ENCODE measurements at regions not wholly inside any gene's neighbourhood (a gene's known extent, or its start where the extent isn't known, plus 50 kb on each side); places are given as distances from the start of the nearest gene placed in this dataset.

DNA sequence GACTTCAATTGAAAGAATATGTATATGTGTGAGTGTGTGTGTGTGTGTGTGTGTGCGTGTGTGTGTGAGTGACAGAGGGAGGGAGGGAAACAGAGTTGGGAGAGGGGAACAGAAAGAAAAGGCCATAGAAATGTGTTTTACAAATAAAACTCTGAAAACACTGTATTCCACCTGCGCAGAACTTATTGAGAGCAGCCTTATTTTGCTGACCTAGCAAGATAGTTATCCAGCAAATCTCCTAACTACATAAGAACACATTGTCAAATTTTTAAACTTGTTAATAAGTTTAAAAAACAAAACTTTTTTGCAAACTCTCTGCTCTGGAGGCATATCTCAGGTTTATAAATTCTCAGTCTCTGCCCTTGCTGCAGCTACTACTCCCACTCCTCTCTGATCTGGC is 217.9 kb upstream of the NOCT start:
- TF ChIP-seq GATA3 (IDR thresholded peaks at IDR 0.05; ENCODE audit: low read depth, low read length) (no peak), GATA2 (IDR thresholded peaks at IDR 0.05; ENCODE audit: low read depth, low read length) (no peak)

DNA sequence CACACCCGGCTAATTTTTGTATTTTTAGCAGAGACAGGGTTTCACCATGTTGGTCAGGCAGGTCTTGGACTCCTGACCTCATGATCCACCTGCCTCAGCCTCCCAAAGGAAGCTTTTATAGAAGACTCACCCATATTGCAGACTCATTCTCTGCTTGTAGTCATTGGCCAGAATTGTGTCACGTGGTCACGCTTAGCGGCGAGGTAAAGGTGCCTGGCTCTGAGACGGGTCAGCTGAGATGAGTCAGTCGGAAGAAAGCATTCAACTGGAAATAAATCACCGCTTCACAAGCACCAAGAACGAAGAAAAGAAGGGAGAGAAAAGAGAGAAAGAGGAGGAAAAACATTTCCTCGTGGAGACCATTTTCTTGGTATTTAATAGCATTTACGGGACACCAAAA is 218.8 kb upstream of the NOCT start:
- no peak for TF ChIP-seq GATA3 (IDR thresholded peaks at IDR 0.05; ENCODE audit: low read depth, low read length)
- TF ChIP-seq GATA2 (IDR thresholded peaks at IDR 0.05; ENCODE audit: low read depth, low read length) = no peak

DNA sequence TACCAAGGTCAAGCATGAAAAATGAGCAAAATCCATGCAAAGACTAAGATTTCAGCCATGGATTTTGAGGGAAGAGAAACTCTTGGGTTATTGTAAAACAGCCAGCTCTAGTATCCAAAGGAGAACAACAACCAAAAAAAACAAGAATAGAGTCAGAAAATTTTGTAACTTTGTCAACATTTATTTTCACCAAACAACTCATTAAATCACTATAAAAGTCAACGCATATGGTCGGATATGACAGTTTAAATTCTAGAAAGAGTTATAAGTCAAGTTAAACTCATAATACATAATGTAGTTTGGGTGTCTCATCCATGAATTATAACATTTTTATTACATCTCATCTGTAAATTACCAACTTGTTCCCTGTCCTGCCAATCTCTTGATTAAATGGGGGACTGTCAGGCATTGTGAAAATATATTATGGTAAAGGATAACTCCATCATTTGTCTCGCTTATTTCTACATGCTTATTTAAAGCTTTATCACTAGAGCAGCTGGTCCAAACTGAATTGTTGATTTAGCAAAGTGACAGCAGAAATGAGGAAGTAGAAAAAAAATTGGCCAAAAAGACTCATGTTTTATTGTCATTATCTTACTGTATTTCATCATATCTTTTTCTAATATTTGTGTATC is 224.8 kb upstream of the NOCT start:
- TF ChIP-seq GATA2 (IDR thresholded peaks at IDR 0.05; ENCODE audit: low read depth, low read length) (no peak), GATA3 (IDR thresholded peaks at IDR 0.05; ENCODE audit: low read depth, low read length) (no peak)

DNA sequence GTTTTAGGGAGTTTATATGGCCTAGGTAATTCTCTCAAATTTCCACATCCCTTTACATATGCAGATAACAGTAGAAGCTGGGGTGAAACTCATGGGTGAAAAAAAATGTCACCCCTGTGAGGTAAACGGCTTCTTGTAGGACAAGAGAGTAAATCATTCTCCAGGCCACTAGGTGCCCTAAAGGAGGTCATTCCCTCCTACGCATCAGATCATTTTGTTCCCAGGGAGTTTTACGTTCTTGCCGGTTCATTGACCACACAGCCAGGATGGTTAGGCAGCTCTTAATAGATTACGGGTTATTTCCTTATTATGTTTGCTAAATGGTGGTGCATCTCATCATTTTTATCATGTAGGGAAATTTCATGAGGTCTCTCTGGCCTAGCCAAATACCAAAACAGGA is 225.8 kb upstream of the NOCT start:
- TF ChIP-seq GATA2 (IDR thresholded peaks at IDR 0.05; ENCODE audit: low read depth, low read length) (no peak), GATA3 (IDR thresholded peaks at IDR 0.05; ENCODE audit: low read depth, low read length) (no peak)

DNA sequence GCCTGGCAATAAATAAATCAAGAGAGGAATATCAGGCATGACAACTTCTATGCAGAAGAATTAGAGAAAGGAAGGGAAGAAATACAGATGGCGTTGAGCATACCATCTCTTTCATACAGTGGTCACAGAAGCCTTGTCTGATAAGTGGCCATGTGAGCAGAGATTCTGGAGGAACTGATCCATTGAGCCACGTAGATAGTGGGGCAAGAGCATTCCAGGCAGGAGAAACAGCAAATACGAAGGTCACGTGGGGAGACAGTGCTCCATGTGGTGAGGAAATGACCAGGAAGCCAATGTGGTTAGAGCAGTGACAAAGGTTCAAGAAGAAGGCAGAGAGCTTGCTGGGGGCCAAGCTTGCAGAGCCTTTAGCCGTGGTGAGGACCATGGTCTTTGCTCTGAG is 226.7 kb upstream of the NOCT start:
- no peak for TF ChIP-seq GATA3 (IDR thresholded peaks at IDR 0.05; ENCODE audit: low read depth, low read length)
- no peak for TF ChIP-seq GATA2 (IDR thresholded peaks at IDR 0.05; ENCODE audit: low read depth, low read length)

DNA sequence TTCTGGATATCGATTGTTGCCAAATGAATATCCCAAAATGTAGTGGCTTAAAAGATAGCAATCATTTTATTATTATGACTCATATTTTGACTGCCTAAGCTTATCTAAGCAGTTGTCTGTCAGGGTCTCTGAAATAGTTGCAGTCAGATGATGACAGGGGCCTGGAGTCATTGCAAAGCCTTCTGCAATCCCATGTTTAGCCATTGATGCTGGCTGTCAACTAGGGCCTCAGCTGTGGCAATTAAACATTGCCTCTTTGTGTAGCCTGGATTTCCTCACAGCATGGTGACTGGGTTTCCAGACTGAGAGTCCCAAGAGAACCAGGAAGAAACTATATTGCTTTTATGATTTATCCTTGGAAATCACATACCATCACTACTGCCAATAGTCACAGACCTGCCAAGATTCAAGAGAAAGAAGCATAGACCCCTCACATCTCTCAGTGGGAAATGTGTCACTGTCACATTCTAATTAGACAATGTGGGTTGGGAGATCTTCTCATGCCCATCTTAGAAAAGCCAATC is 227.3 kb upstream of the NOCT start:
- TF ChIP-seq GATA3 (IDR thresholded peaks at IDR 0.05; ENCODE audit: low read depth, low read length) (no peak), GATA2 (IDR thresholded peaks at IDR 0.05; ENCODE audit: low read depth, low read length) (no peak)

DNA sequence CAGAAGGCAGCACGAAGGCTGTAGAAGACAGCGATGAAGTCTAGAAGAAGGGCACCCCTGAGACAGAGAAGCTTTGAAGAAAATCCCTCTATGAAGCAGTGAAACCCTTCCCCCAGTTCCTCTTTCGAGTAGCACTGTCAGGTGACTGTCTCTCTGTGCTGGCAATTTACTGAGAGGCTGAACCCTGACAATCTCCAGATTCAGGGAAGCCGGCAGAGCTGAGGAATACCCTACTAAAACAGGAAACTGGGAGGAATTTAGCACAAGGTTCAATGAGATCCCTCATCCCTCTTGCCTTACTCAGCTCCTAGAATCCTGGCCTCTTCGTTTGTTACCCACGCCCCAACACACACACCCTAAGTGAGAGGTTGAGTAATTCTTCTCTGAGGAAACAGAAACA is 239.7 kb upstream of the NOCT start:
- TF ChIP-seq GATA3 (IDR thresholded peaks at IDR 0.05; ENCODE audit: low read depth, low read length) = no peak
- no peak for TF ChIP-seq GATA2 (IDR thresholded peaks at IDR 0.05; ENCODE audit: low read depth, low read length)

DNA sequence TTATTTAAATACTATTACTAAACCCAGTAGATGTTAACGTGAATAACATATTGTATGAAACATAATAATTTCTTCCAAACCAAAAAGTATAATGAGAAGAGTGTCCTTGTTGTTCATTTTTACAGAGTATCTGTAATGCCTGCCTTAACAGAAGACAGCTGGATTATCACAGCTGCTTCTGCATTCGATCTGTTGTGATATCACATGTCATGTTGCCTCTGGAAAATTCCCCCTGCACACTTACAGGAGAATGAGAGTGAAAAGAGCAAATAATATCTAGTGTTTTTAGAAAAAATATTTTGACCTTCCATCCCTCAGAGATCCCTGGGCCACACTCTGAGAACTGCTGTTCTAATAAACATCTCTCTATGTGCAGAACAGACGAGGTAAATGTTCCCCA is 240.1 kb upstream of the NOCT start:
- TF ChIP-seq GATA3 (IDR thresholded peaks at IDR 0.05; ENCODE audit: low read depth, low read length) (no peak), GATA2 (IDR thresholded peaks at IDR 0.05; ENCODE audit: low read depth, low read length) (no peak)

DNA sequence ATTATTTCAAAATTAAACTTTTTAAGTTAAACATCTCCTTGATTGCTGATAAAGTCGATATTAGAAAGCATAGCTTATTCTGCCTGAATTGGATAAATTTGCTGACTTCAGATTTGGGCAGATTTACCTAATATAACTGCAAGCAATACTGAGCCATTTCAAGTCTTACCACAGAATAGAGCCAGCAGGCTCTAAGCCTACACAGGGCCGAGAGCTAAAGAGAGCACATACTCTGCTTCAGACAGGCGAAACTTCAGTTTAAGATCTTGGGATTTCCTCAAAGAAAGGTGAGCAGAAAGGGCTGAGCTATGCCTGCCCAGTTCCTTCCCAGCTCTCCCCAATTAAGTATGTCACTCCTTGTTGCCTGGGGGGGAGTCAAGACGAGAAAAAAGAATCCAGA is 240.6 kb upstream of the NOCT start:
- no peak for TF ChIP-seq GATA3 (IDR thresholded peaks at IDR 0.05; ENCODE audit: low read depth, low read length)
- TF ChIP-seq GATA2 (IDR thresholded peaks at IDR 0.05; ENCODE audit: low read depth, low read length) = no peak

DNA sequence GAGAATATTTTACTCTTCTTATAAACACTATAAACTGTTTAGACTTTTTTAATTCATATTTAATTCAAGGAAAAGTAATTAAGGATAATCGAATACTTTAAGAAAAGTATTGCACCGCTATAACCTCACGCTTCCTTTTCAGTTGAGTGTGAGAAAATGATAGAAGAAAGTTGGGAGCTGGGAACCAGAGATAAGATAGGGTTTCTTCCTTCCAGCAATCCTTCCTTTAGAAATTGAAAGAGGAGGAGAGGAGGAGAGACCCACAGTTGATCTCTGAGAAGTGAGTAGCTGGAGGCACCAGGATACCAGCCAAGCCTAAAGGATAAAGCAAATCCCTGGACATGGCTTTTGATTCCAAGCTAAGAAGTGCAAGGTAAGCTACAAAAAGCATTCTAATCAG is 242.3 kb upstream of the NOCT start:
- no peak for TF ChIP-seq GATA2 (IDR thresholded peaks at IDR 0.05; ENCODE audit: low read depth, low read length)
- TF ChIP-seq GATA3 (IDR thresholded peaks at IDR 0.05; ENCODE audit: low read depth, low read length) = no peak

DNA sequence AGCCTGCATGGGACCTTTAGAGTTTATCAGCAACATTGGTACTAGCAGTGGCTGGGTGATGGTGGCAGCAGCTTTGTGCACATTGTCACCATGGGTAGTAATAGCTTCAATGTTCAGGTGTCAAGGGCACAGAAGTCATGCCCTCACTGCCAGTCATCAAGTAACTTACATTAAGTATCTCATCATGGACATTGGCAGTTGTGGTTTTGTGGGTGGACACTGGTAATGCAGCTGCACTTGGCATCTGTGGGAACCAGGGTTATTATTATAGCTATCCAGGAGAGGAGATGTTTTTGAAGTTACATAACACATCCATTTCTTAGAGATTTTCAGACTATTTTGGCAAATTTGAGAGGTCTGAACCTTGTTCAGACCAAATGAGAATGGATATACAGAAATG is 243.2 kb upstream of the NOCT start:
- TF ChIP-seq GATA3 (IDR thresholded peaks at IDR 0.05; ENCODE audit: low read depth, low read length) (no peak), GATA2 (IDR thresholded peaks at IDR 0.05; ENCODE audit: low read depth, low read length) (no peak)

DNA sequence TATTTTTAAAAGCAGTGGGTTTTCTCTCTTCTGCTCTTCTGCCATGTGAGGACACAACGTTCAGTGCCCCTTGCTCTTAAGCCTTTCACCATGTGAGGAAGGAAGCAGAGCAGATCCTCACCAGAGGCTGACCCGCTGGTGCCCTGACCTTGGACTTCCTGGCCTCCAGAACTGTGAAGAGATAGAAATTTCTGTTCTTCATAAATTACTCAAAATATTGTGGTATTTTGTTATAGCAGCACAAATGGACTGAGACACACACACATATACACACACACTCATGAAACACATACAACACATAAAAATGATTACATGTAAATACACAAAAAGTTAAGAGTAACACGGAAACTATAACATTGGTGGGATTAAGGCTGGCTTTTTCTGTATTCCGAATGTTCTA is 244.8 kb upstream of the NOCT start:
- TF ChIP-seq GATA3 (IDR thresholded peaks at IDR 0.05; ENCODE audit: low read depth, low read length) (no peak), GATA2 (IDR thresholded peaks at IDR 0.05; ENCODE audit: low read depth, low read length) (no peak)

DNA sequence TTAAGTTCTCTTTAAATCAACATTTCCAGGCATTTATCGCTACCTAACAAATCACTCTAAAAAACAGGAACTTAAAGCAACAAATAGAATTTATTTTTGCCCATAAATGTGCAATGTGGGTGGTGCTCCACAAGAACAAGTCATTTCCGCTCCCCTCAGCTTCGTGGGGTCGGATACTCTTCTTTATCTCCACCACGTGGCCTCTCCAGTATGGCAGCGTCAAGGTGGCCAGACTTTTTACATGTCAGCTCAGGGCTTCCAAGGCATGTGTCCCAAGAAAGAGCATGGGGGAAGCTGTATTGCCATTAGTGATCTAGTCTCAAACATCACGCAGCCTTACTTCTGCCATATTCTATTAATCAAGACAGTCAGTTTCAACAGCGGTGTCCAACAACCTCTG is 249.2 kb upstream of the NOCT start:
- TF ChIP-seq GATA2 (IDR thresholded peaks at IDR 0.05; ENCODE audit: low read depth, low read length) (no peak), GATA3 (IDR thresholded peaks at IDR 0.05; ENCODE audit: low read depth, low read length) (no peak)

DNA sequence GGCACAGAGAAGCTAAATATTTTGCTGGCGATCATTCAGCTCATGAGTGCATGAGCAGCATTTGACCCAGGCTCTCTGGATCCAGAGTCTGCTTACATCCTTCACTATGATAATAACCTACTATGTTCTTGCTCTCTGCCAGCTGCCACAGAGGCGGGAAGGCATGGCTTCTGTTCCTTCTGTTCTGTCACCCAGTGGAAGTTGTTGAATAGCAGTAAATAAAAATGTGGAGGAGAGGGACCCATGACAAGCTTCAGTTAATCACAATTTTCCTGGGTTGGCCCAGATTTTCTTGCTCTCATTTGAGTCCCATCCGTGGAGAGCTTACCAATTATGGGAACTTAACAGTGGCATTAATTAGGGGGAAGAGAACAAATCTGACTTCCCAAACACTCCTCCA is 250.1 kb upstream of the NOCT start:
- TF ChIP-seq GATA3 (IDR thresholded peaks at IDR 0.05; ENCODE audit: low read depth, low read length) (no peak), GATA2 (IDR thresholded peaks at IDR 0.05; ENCODE audit: low read depth, low read length) (no peak)

DNA sequence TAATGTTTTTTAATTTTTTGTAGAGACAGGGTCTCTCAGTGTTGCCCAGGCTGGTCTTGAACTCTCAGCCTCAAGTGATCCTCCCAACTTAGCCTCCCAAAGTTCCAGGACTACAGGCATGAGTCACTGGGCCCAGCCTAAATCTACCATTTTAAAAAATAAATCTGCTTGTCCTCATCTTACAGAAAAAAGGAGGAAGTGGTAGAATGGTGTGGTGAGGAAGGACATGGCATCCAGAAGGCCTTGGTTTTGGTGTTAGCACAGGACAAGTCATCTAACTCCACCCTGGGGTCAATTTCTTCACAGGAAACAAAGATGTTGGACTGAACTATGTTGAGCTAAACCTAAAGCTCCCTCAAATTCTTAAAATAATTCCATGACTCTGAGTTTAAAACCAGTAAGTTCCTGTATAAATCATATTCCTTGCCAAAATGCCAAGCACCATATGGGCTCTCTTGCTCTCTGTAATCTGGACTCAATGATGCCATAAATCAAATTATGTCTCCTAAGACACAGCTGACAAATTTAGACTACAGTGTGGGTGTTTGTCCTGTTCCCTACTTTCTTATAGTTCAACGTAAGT is 253.9 kb upstream of the NOCT start:
- TF ChIP-seq GATA3 (IDR thresholded peaks at IDR 0.05; ENCODE audit: low read depth, low read length) (no peak), GATA2 (IDR thresholded peaks at IDR 0.05; ENCODE audit: low read depth, low read length) (no peak)

DNA sequence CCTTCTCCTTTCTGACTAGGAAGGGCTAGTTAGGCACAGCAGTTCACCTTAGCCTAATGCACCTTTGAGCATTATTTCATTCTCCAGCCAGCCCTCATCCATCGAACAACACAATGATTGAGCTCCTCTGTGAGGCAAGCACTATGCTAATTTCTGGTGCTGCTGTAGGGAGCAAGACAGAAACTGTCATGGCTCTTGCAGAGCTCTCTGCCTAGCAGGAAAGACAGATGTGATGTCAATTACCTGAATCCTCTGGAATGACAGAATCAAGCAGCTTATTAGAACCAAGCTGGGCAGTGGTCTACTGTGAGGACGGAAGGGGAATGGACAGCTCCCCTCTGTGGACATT is 256.1 kb upstream of the NOCT start:
- TF ChIP-seq GATA2 (IDR thresholded peaks at IDR 0.05; ENCODE audit: low read depth, low read length) (no peak), GATA3 (IDR thresholded peaks at IDR 0.05; ENCODE audit: low read depth, low read length) (no peak)

All from SH-SY5Y (cell line).